Activated T-cell treated with anti-CD3 and anti-CD28 coated beads, Interleukin-2, amount 50 U/mL, for 24 hours (primary cell): ENCODE measurements at regions not wholly inside any gene's neighbourhood (a gene's known extent, or its start where the extent isn't known, plus 50 kb on each side); places are given as distances from the start of the nearest gene placed in this dataset.

ENCODE experiments used
- DNase-seq: peaks from one replicate; pipeline ENCODE4 v3.0.0-alpha.2; 2020
- H3K27ac Mint-ChIP-seq: 2 replicates; pipeline ENCODE4 v1.8.0; 2020; ENCODE audit warnings: mild to moderate bottlenecking, mixed read lengths
- H3K27me3 Mint-ChIP-seq: 2 replicates; pipeline ENCODE4 v1.8.0; 2020; ENCODE audit warnings: mixed read lengths
- H3K36me3 Mint-ChIP-seq: 2 replicates; pipeline ENCODE4 v1.8.0; 2020; ENCODE audit warnings: low read depth, mixed read lengths
- H3K4me1 Mint-ChIP-seq: 2 replicates; pipeline ENCODE4 v1.8.0; 2020; ENCODE audit warnings: low read depth, mixed read lengths
- H3K4me3 Mint-ChIP-seq: 2 replicates; pipeline ENCODE4 v1.8.0; 2020; ENCODE audit warnings: mild to moderate bottlenecking, moderate library complexity, mixed read lengths
- H3K9me3 Mint-ChIP-seq: 2 replicates; pipeline ENCODE4 v1.8.0; 2020; ENCODE audit warnings: mixed read lengths

GRCh38 chr7:26534649-26535482 lies 243.2 kb downstream of the SNX10 start:
- Mint-ChIP-seq H3K27ac (no peak overlapping the region), H3K4me3 (no peak overlapping the region), H3K27me3 (peaks cover 77% of the 10 kb centered on the region), H3K4me1 (peaks cover 5% of the 10 kb centered on the region), H3K9me3 (no peaks in the 10 kb centered on the region), H3K36me3 (no peaks in the 10 kb centered on the region)
- DNase-seq, result no peak

GRCh38 chr7:26535483-26536007 lies 243.9 kb downstream of the SNX10 start:
- Mint-ChIP-seq H3K27me3 (peaks cover 79% of the 10 kb centered on the region), H3K27ac (no peak overlapping the region), H3K4me1 (peaks cover 5% of the 10 kb centered on the region), H3K36me3 (no peaks in the 10 kb centered on the region), H3K4me3 (no peak overlapping the region), H3K9me3 (no peaks in the 10 kb centered on the region)
- DNase-seq, result no peak

GRCh38 chr7:26538216-26538615 lies 246.6 kb downstream of the SNX10 start:
- Mint-ChIP-seq H3K36me3 (no peaks in the 10 kb centered on the region), H3K4me3 (no peak overlapping the region), H3K4me1 (peaks cover 5% of the 10 kb centered on the region), H3K9me3 (no peaks in the 10 kb centered on the region), H3K27ac (no peak overlapping the region), H3K27me3 (peaks cover 68% of the 10 kb centered on the region)
- DNase-seq, result no peak

GRCh38 chr7:26538689-26539088 lies 247.0 kb downstream of the SNX10 start:
- Mint-ChIP-seq H3K4me3 (no peak overlapping the region), H3K4me1 (peaks cover 5% of the 10 kb centered on the region), H3K27ac (no peak overlapping the region), H3K27me3 (peaks cover 70% of the 10 kb centered on the region), H3K9me3 (no peaks in the 10 kb centered on the region), H3K36me3 (no peaks in the 10 kb centered on the region)
- no peak for DNase-seq

GRCh38 chr7:26543340-26543739 lies 251.7 kb downstream of the SNX10 start:
- H3K27ac Mint-ChIP-seq, result no peak overlapping the region
- H3K9me3 Mint-ChIP-seq, result no peaks in the 10 kb centered on the region
- H3K4me1 Mint-ChIP-seq, result no peaks in the 10 kb centered on the region
- peaks cover 34% of the 10 kb centered on the region for H3K27me3 Mint-ChIP-seq
- DNase-seq, result no peak
- no peaks in the 10 kb centered on the region for H3K36me3 Mint-ChIP-seq
- H3K4me3 Mint-ChIP-seq, result no peak overlapping the region

GRCh38 chr7:26543951-26544350 lies 252.3 kb downstream of the SNX10 start:
- peaks cover 33% of the 10 kb centered on the region for H3K27me3 Mint-ChIP-seq
- H3K27ac Mint-ChIP-seq, result no peak overlapping the region
- H3K9me3 Mint-ChIP-seq, result no peaks in the 10 kb centered on the region
- no peak overlapping the region for H3K4me3 Mint-ChIP-seq
- H3K4me1 Mint-ChIP-seq, result no peaks in the 10 kb centered on the region
- no peaks in the 10 kb centered on the region for H3K36me3 Mint-ChIP-seq
- DNase-seq, result no peak

- Mint-ChIP-seq H3K9me3 (no peaks in the 10 kb centered on the region), H3K4me1 (no peaks in the 10 kb centered on the region), H3K4me3 (no peak overlapping the region), H3K27me3 (peaks cover 36% of the 10 kb centered on the region), H3K36me3 (no peaks in the 10 kb centered on the region), H3K27ac (no peak overlapping the region)
- no peak for DNase-seq
These were observed 254.9 kb downstream of the SNX10 start for GRCh38 chr7:26546508-26547053.

- Mint-ChIP-seq H3K9me3 (no peaks in the 10 kb centered on the region), H3K4me3 (no peak overlapping the region), H3K4me1 (no peaks in the 10 kb centered on the region), H3K27ac (no peak overlapping the region), H3K27me3 (peaks cover 33% of the 10 kb centered on the region), H3K36me3 (no peaks in the 10 kb centered on the region)
- no peak for DNase-seq
These were observed 255.5 kb downstream of the SNX10 start for GRCh38 chr7:26547156-26547555.

GRCh38 chr7:26549281-26549944 lies 257.8 kb downstream of the SNX10 start:
- H3K27me3 Mint-ChIP-seq, result peaks cover 38% of the 10 kb centered on the region
- no peaks in the 10 kb centered on the region for H3K4me1 Mint-ChIP-seq
- no peak for DNase-seq
- no peak overlapping the region for H3K4me3 Mint-ChIP-seq
- H3K36me3 Mint-ChIP-seq, result no peaks in the 10 kb centered on the region
- H3K9me3 Mint-ChIP-seq, result no peaks in the 10 kb centered on the region
- H3K27ac Mint-ChIP-seq, result no peak overlapping the region

- Mint-ChIP-seq H3K36me3 (no peaks in the 10 kb centered on the region), H3K4me3 (no peak overlapping the region), H3K27me3 (peaks cover 45% of the 10 kb centered on the region), H3K4me1 (no peaks in the 10 kb centered on the region), H3K9me3 (no peaks in the 10 kb centered on the region), H3K27ac (no peak overlapping the region)
- no peak for DNase-seq
These were observed 258.8 kb downstream of the SNX10 start for GRCh38 chr7:26550492-26550891.

GRCh38 chr7:26551740-26552139 lies 260.1 kb downstream of the SNX10 start:
- H3K36me3 Mint-ChIP-seq, result no peaks in the 10 kb centered on the region
- H3K27me3 Mint-ChIP-seq, result peaks cover 45% of the 10 kb centered on the region
- no peaks in the 10 kb centered on the region for H3K9me3 Mint-ChIP-seq
- no peak for DNase-seq
- no peaks in the 10 kb centered on the region for H3K4me1 Mint-ChIP-seq
- H3K27ac Mint-ChIP-seq, result no peak overlapping the region
- no peak overlapping the region for H3K4me3 Mint-ChIP-seq

- no peak for DNase-seq
- H3K27ac Mint-ChIP-seq, result no peak overlapping the region
- no peaks in the 10 kb centered on the region for H3K4me1 Mint-ChIP-seq
- no peaks in the 10 kb centered on the region for H3K9me3 Mint-ChIP-seq
- peaks cover 43% of the 10 kb centered on the region for H3K27me3 Mint-ChIP-seq
- H3K36me3 Mint-ChIP-seq, result no peaks in the 10 kb centered on the region
- no peak overlapping the region for H3K4me3 Mint-ChIP-seq
These were observed 261.5 kb downstream of the SNX10 start for GRCh38 chr7:26553128-26553527.

GRCh38 chr7:26553582-26553981 lies 261.9 kb downstream of the SNX10 start:
- DNase-seq, result no peak
- Mint-ChIP-seq H3K9me3 (no peaks in the 10 kb centered on the region), H3K4me1 (no peaks in the 10 kb centered on the region), H3K36me3 (no peaks in the 10 kb centered on the region), H3K27ac (no peak overlapping the region), H3K27me3 (peaks cover 39% of the 10 kb centered on the region), H3K4me3 (no peak overlapping the region)

- H3K27me3 Mint-ChIP-seq, result peaks cover 31% of the 10 kb centered on the region
- no peaks in the 10 kb centered on the region for H3K9me3 Mint-ChIP-seq
- H3K36me3 Mint-ChIP-seq, result no peaks in the 10 kb centered on the region
- DNase-seq, result no peak
- no peak overlapping the region for H3K27ac Mint-ChIP-seq
- no peak overlapping the region for H3K4me3 Mint-ChIP-seq
- H3K4me1 Mint-ChIP-seq, result no peaks in the 10 kb centered on the region
These were observed 263.3 kb downstream of the SNX10 start for GRCh38 chr7:26554952-26555351.
